ENCODE measurements at regions not wholly inside any gene's neighbourhood (a gene's known extent, or its start where the extent isn't known, plus 50 kb on each side); places are given as distances from the start of the nearest gene placed in this dataset.

- ATAC-seq (no peak), DNase-seq (ENCODE audit: low read depth, low spot score) (no peak)
- Histone ChIP-seq H3K36me3 (ENCODE audit: control insufficient read depth, insufficient read depth, low read length) (no peaks in the 10 kb centered on the region), H3K27ac (ENCODE audit: low read length) (no peak overlapping the region), H3K4me1 (ENCODE audit: control insufficient read depth, insufficient read depth, low read length) (no peaks in the 10 kb centered on the region), H3K27me3 (ENCODE audit: control insufficient read depth, insufficient read depth, low read length) (peaks cover 3% of the 10 kb centered on the region; the same call in 1 of the 2 replicates), H3K9me3 (ENCODE audit: control insufficient read depth, insufficient read depth, low read depth, low read length) (no peaks in the 10 kb centered on the region), H3K4me3 (ENCODE audit: low read depth in 2 of 2, low read length in 2 of 2) (no peak overlapping the region)
- ChIA-PET CTCF (no interaction called here), POLR2A (no interaction called here)
- BruUV-seq (replicated peaks): no TSS peak
- TF ChIP-seq REST (IDR thresholded peaks at IDR 0.05; ENCODE audit: insufficient read depth in 1 of 2, low read depth in 2 of 2, low read length in 1 of 2) (no peak), CTCF (IDR thresholded peaks at IDR 0.05) (no peak), SIN3A (IDR thresholded peaks at IDR 0.05; ENCODE audit: borderline replicate concordance, insufficient read depth, low read depth, low read length) (no peak), TCF7L2 (IDR thresholded peaks at IDR 0.05; ENCODE audit: low read depth, low read length) (no peak), POLR2AphosphoS5 (IDR thresholded peaks at IDR 0.05; ENCODE audit: low read depth, low read length) (no peak)
- intact Hi-C loops (cut with micrococcal nuclease; ENCODE audit: unreplicated experiment): no loop called here
- in situ Hi-C loops (cut with HindIII; ENCODE audit: low pct_unique_long_range_greater_than_20kb, low sequenced_read_pairs): no loop called here
These were observed 173.4 kb upstream of the SATB2 start for GRCh38 chr2:199631129-199631528.

- in situ Hi-C loops (cut with HindIII; ENCODE audit: low pct_unique_long_range_greater_than_20kb, low sequenced_read_pairs): no loop called here
- TF ChIP-seq REST (IDR thresholded peaks at IDR 0.05; ENCODE audit: insufficient read depth in 1 of 2, low read depth in 2 of 2, low read length in 1 of 2): no peak
- TF ChIP-seq TCF7L2 (IDR thresholded peaks at IDR 0.05; ENCODE audit: low read depth, low read length): no peak
- TF ChIP-seq POLR2AphosphoS5 (IDR thresholded peaks at IDR 0.05; ENCODE audit: low read depth, low read length): no peak
- no peak for TF ChIP-seq CTCF (IDR thresholded peaks at IDR 0.05)
- no peak for TF ChIP-seq SIN3A (IDR thresholded peaks at IDR 0.05; ENCODE audit: borderline replicate concordance, insufficient read depth, low read depth, low read length)
- POLR2A ChIA-PET: no interaction called here
- intact Hi-C loops (cut with micrococcal nuclease; ENCODE audit: unreplicated experiment): no loop called here
- Histone ChIP-seq H3K9me3 (ENCODE audit: control insufficient read depth, insufficient read depth, low read depth, low read length) (no peaks in the 10 kb centered on the region), H3K4me1 (ENCODE audit: control insufficient read depth, insufficient read depth, low read length) (no peaks in the 10 kb centered on the region), H3K27me3 (ENCODE audit: control insufficient read depth, insufficient read depth, low read length) (peaks cover 3% of the 10 kb centered on the region; the same call in 1 of the 2 replicates), H3K36me3 (ENCODE audit: control insufficient read depth, insufficient read depth, low read length) (no peaks in the 10 kb centered on the region), H3K27ac (ENCODE audit: low read length) (no peak overlapping the region), H3K4me3 (ENCODE audit: low read depth in 2 of 2, low read length in 2 of 2) (no peak overlapping the region)
- ATAC-seq: no peak
- no peak for DNase-seq (ENCODE audit: low read depth, low spot score)
- no TSS peak for BruUV-seq (replicated peaks)
- CTCF ChIA-PET: no interaction called here
These were observed 171.6 kb upstream of the SATB2 start for GRCh38 chr2:199629301-199629700.
